GM12878 (cell line): ENCODE measurements at regions not wholly inside any gene's neighbourhood (a gene's known extent, or its start where the extent isn't known, plus 50 kb on each side); places are given as distances from the start of the nearest gene placed in this dataset.

ENCODE experiments used
- ATAC-seq: fragments of 200-7000 bp; cut with Tn5 transposase; 3 replicates; pipeline ENCODE4 v1.9.1; 2020; ENCODE audit warnings: mild to moderate bottlenecking, moderate library complexity
- BruUV-seq: library from RNA; stranded (reverse); fragments of 400-500 nt; replicated peaks from 2 replicates; lab custom pipeline; 2021; lab: Mats Ljungman, UMichigan
- CTCF ChIA-PET: fragments of 300-600 bp; sonication (Branson Sonifier 250); formaldehyde crosslinking; extraction: SDS; loops from one replicate; lab custom pipeline; 2021; ENCODE audit warnings: inconsistent platforms; lab: Yijun Ruan, JAX
- POLR2A ChIA-PET: fragments of 350-600 bp; formaldehyde crosslinking; extraction: SDS; loops from one replicate; lab custom pipeline; 2021; ENCODE audit warnings: inconsistent platforms; lab: Charles Lee
- RAD21 ChIA-PET: fragments of 300-600 bp; sonication (Branson Sonifier 250); formaldehyde crosslinking; loops from one replicate; lab custom pipeline; 2023; ENCODE audit warnings: antibody characterized with exemption; ENCODE audit not compliant: unreplicated experiment; lab: Charles Lee
- SMC1A ChIA-PET: fragments of 300-600 bp; sonication (Branson Sonifier 250); formaldehyde crosslinking; loops from one replicate; lab custom pipeline; 2023; ENCODE audit not compliant: unreplicated experiment, uncharacterized antibody; lab: Charles Lee
- DNase-seq: peaks from one replicate; pipeline ENCODE4 v3.0.0-alpha.2; 2011; ENCODE audit warnings: low read depth, low spot score
- FAIRE-seq: peaks from 3 replicates; lab custom pipeline; 2011; peaks lifted over from hg19 to GRCh38; lab: Jason Lieb, UNC
- H2AFZ ChIP-seq: 2 replicates; pipeline ENCODE4 v1.6.0; 2011; ENCODE audit warnings: low read depth, low read length, control low read depth; ENCODE audit not compliant: control insufficient read depth
- H3K27ac ChIP-seq: 2 replicates; pipeline ENCODE4 v1.5.1; 2011; ENCODE audit warnings: control low read depth; ENCODE audit not compliant: control insufficient read depth, insufficient read depth
- H3K27me3 ChIP-seq, 2 experiments: replicated peaks in 1 of 2; 2 replicates each; pipeline versions ENCODE4 v1.6.0 to v1.6.1; 2011; ENCODE audit warnings: low read length in 1 of 2; ENCODE audit not compliant: control insufficient read depth in 2 of 2, insufficient read depth in 2 of 2
- H3K36me3 ChIP-seq, 2 experiments: 2 replicates each; pipeline ENCODE4 v1.5.1; 2011; ENCODE audit warnings: low read length in 1 of 2; ENCODE audit not compliant: control insufficient read depth in 2 of 2, insufficient read depth in 2 of 2
- H3K4me1 ChIP-seq: 2 replicates; pipeline ENCODE4 v1.6.1; 2011; ENCODE audit warnings: mild to moderate bottlenecking, low read length, moderate library complexity, mixed read lengths; ENCODE audit not compliant: control insufficient read depth, insufficient read depth
- H3K4me2 ChIP-seq: 2 replicates; pipeline ENCODE4 v1.6.0; 2011; ENCODE audit warnings: control low read depth; ENCODE audit not compliant: control insufficient read depth, insufficient read depth
- H3K4me3 ChIP-seq: fragments of 200-600 bp; sonication (generic); 2 replicates; pipeline ENCODE4 v1.5.1; 2016
- H3K79me2 ChIP-seq: 2 replicates; pipeline ENCODE4 v1.6.0; 2011; ENCODE audit warnings: low read length; ENCODE audit not compliant: control insufficient read depth, insufficient read depth
- H3K9ac ChIP-seq: 2 replicates; pipeline ENCODE4 v1.8.0; 2011; ENCODE audit warnings: low read length, control low read depth, mixed read lengths; ENCODE audit not compliant: control insufficient read depth, insufficient read depth
- H3K9me3 ChIP-seq: replicated peaks from 3 replicates; pipeline ENCODE4 v1.5.1; 2011; ENCODE audit warnings: mild to moderate bottlenecking, low read length; ENCODE audit not compliant: control insufficient read depth, insufficient read depth
- H4K20me1 ChIP-seq: 2 replicates; pipeline ENCODE4 v1.6.0; 2011; ENCODE audit not compliant: control insufficient read depth, insufficient read depth
- CREM ChIP-seq: IDR thresholded peaks from 2 replicates; pipeline ENCODE4 v1.6.1; 2014; ENCODE audit warnings: antibody characterized with exemption, low read depth
- FOXM1 ChIP-seq: IDR thresholded peaks from 2 replicates; pipeline ENCODE4 v1.6.1; 2012; ENCODE audit warnings: low read depth, mild to moderate bottlenecking, inconsistent platforms, low read length, moderate library complexity
- HDAC6 ChIP-seq: fragments of 200-600 bp; sonication (generic); IDR thresholded peaks from one replicate; pipeline ENCODE4 v1.8.0; 2017; ENCODE audit warnings: antibody characterized with exemption; ENCODE audit not compliant: unreplicated experiment
- KDM1A ChIP-seq: fragments of 200-600 bp; sonication (generic); IDR thresholded peaks from 2 replicates; pipeline ENCODE4 v1.6.1; 2016; ENCODE audit warnings: borderline replicate concordance
- NFXL1 ChIP-seq: fragments of 450-650 bp; IDR thresholded peaks from 2 replicates; pipeline ENCODE4 v1.6.1; 2017; ENCODE audit warnings: antibody characterized with exemption, mild to moderate bottlenecking, borderline replicate concordance
- NR2C1 ChIP-seq: fragments of 450-650 bp; IDR thresholded peaks from 2 replicates; pipeline ENCODE4 v1.6.1; 2017; ENCODE audit warnings: antibody characterized with exemption, mild to moderate bottlenecking, moderate library complexity
- RBBP5 ChIP-seq: fragments of 200-600 bp; sonication (generic); conservative IDR thresholded peaks from 2 replicates; pipeline ENCODE4 v1.6.1; 2016
- SMAD1 ChIP-seq: fragments of 450-650 bp; IDR thresholded peaks from 2 replicates; pipeline ENCODE4 v1.6.1; 2018; ENCODE audit warnings: mild to moderate bottlenecking, low read depth; ENCODE audit not compliant: partially characterized antibody
- SREBF1 ChIP-seq: IDR thresholded peaks from 2 replicates; pipeline ENCODE4 v1.6.1; 2012; ENCODE audit warnings: mild to moderate bottlenecking, low read length
- TCF12 ChIP-seq: IDR thresholded peaks from 2 replicates; pipeline ENCODE4 v1.6.1; 2011; ENCODE audit warnings: low read depth, mild to moderate bottlenecking, low read length
- ZZZ3 ChIP-seq: IDR thresholded peaks from 2 replicates; pipeline ENCODE4 v1.6.1; 2011; ENCODE audit warnings: low read depth; ENCODE audit not compliant: control insufficient read depth, insufficient read length
- WGBS: methylation state at CpG from one replicate; pipeline ENCODE4 v1.1.6; 2016; ENCODE audit warnings: low lambda C conversion rate; ENCODE audit not compliant: insufficient replicate concordance, insufficient coverage; ENCODE audit errors: missing lambda C conversion rate; 5-methylcytosine and 5-hydroxymethylcytosine counted together
- in situ Hi-C: fragments of 300-500 bp; cut with MboI; formaldehyde crosslinking; loops from 9 replicates; pipeline ENCODE4 v1.14.3; 2018; ENCODE audit warnings: mixed read lengths
- intact Hi-C: fragments of 100-400 bp; cut with micrococcal nuclease; formaldehyde crosslinking; loops from one replicate; pipeline ENCODE4 v1.14.2; 2022; ENCODE audit not compliant: unreplicated experiment
- TF ChIP-seq, protein P1 (sequence below): fragments of 450-650 bp; formaldehyde crosslinking; IDR thresholded peaks from 2 replicates; pipeline ENCODE4 v1.4.0; 2020; ENCODE audit warnings: mild to moderate bottlenecking, moderate library complexity
- TF ChIP-seq, protein P2 (sequence below): fragments of 450-650 bp; IDR thresholded peaks from 2 replicates; pipeline ENCODE4 v1.6.1; 2017; ENCODE audit warnings: mild to moderate bottlenecking, low read depth, inconsistent platforms; ENCODE audit not compliant: poor library complexity, severe bottlenecking
- TF ChIP-seq, protein P3 (sequence below): fragments of 450-650 bp; IDR thresholded peaks from 2 replicates; pipeline ENCODE4 v1.6.1; 2017; ENCODE audit warnings: mild to moderate bottlenecking, moderate library complexity
- TF ChIP-seq, protein P4 (sequence below): IDR thresholded peaks from 2 replicates; pipeline ENCODE4 v1.6.1; 2011; ENCODE audit warnings: low read depth, low read length, improper control_type of control experiment, borderline replicate concordance

DNA sequence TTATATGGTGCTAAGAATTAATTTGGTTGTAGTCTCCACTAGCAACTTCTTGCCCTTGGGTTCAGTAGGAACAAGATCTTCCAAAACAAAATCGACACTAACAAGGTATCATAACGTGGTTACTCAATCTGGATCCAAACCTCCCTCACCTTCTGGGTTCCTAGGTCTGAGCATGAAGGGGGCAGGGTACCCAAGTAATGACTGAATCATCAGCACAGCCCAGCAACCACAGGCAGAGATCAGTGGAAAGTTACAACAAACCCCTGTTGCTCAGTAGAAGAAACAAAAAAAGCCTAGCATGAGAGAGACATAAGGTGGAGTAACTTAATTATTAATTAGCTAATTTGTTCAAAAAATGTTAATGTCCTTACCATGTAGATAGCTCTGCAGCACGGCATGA, 221.4 kb downstream of the BLID start:
- ChIA-PET CTCF (no interaction called here), POLR2A (no interaction called here), SMC1A (no interaction called here), RAD21 (interaction anchor here (0.6 kb wide), 1 partner anchor 285 kb away, joined by 3 read pairs; no protein-coding TSS in a partner anchor)
- in situ Hi-C loops (no loop called here), intact Hi-C loops (no loop called here)
- DNase-seq (no peak), FAIRE-seq (no peak), ATAC-seq (no peak)
- H3K36me3 ChIP-seq: no peaks in the 10 kb centered on the region
- H4K20me1 ChIP-seq: no peaks in the 10 kb centered on the region
- H3K4me2 ChIP-seq: no peak overlapping the region
- BruUV-seq: no TSS peak
- no peak overlapping the region for H3K27ac ChIP-seq
- no peak overlapping the region for H3K4me3 ChIP-seq
- H3K9ac ChIP-seq: no peak overlapping the region
- peaks cover 0 to 2% of the 10 kb centered on the region in 2 experiments; a peak in 2 of 4 replicates for H3K27me3 ChIP-seq
- H3K9me3 ChIP-seq: no peaks in the 10 kb centered on the region
- 10% methylated on average over 3 of the region's 3 CpGs for WGBS
- H2AFZ ChIP-seq: no peak overlapping the region
- H3K79me2 ChIP-seq: no peaks in the 10 kb centered on the region
- no peaks in the 10 kb centered on the region for H3K4me1 ChIP-seq
- TF ChIP-seq NFXL1 (no peak), SMAD1 (no peak), ZZZ3 (no peak), RBBP5 (no peak), NR2C1 (no peak), KDM1A (no peak), CREM (no peak), HDAC6 (no peak), FOXM1 (no peak), TCF12 (no peak), SREBF1 (no peak)
- TF ChIP-seq, protein P1, sequence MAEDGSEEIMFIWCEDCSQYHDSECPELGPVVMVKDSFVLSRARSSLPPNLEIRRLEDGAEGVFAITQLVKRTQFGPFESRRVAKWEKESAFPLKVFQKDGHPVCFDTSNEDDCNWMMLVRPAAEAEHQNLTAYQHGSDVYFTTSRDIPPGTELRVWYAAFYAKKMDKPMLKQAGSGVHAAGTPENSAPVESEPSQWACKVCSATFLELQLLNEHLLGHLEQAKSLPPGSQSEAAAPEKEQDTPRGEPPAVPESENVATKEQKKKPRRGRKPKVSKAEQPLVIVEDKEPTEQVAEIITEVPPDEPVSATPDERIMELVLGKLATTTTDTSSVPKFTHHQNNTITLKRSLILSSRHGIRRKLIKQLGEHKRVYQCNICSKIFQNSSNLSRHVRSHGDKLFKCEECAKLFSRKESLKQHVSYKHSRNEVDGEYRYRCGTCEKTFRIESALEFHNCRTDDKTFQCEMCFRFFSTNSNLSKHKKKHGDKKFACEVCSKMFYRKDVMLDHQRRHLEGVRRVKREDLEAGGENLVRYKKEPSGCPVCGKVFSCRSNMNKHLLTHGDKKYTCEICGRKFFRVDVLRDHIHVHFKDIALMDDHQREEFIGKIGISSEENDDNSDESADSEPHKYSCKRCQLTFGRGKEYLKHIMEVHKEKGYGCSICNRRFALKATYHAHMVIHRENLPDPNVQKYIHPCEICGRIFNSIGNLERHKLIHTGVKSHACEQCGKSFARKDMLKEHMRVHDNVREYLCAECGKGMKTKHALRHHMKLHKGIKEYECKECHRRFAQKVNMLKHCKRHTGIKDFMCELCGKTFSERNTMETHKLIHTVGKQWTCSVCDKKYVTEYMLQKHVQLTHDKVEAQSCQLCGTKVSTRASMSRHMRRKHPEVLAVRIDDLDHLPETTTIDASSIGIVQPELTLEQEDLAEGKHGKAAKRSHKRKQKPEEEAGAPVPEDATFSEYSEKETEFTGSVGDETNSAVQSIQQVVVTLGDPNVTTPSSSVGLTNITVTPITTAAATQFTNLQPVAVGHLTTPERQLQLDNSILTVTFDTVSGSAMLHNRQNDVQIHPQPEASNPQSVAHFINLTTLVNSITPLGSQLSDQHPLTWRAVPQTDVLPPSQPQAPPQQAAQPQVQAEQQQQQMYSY (CRISPR knock-in tag): no peak
- TF ChIP-seq, protein P2, sequence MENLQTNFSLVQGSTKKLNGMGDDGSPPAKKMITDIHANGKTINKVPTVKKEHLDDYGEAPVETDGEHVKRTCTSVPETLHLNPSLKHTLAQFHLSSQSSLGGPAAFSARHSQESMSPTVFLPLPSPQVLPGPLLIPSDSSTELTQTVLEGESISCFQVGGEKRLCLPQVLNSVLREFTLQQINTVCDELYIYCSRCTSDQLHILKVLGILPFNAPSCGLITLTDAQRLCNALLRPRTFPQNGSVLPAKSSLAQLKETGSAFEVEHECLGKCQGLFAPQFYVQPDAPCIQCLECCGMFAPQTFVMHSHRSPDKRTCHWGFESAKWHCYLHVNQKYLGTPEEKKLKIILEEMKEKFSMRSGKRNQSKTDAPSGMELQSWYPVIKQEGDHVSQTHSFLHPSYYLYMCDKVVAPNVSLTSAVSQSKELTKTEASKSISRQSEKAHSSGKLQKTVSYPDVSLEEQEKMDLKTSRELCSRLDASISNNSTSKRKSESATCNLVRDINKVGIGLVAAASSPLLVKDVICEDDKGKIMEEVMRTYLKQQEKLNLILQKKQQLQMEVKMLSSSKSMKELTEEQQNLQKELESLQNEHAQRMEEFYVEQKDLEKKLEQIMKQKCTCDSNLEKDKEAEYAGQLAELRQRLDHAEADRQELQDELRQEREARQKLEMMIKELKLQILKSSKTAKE: no peak
- TF ChIP-seq, protein P3, sequence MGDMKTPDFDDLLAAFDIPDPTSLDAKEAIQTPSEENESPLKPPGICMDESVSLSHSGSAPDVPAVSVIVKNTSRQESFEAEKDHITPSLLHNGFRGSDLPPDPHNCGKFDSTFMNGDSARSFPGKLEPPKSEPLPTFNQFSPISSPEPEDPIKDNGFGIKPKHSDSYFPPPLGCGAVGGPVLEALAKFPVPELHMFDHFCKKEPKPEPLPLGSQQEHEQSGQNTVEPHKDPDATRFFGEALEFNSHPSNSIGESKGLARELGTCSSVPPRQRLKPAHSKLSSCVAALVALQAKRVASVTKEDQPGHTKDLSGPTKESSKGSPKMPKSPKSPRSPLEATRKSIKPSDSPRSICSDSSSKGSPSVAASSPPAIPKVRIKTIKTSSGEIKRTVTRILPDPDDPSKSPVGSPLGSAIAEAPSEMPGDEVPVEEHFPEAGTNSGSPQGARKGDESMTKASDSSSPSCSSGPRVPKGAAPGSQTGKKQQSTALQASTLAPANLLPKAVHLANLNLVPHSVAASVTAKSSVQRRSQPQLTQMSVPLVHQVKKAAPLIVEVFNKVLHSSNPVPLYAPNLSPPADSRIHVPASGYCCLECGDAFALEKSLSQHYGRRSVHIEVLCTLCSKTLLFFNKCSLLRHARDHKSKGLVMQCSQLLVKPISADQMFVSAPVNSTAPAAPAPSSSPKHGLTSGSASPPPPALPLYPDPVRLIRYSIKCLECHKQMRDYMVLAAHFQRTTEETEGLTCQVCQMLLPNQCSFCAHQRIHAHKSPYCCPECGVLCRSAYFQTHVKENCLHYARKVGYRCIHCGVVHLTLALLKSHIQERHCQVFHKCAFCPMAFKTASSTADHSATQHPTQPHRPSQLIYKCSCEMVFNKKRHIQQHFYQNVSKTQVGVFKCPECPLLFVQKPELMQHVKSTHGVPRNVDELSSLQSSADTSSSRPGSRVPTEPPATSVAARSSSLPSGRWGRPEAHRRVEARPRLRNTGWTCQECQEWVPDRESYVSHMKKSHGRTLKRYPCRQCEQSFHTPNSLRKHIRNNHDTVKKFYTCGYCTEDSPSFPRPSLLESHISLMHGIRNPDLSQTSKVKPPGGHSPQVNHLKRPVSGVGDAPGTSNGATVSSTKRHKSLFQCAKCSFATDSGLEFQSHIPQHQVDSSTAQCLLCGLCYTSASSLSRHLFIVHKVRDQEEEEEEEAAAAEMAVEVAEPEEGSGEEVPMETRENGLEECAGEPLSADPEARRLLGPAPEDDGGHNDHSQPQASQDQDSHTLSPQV: no peak
- TF ChIP-seq, protein P4, sequence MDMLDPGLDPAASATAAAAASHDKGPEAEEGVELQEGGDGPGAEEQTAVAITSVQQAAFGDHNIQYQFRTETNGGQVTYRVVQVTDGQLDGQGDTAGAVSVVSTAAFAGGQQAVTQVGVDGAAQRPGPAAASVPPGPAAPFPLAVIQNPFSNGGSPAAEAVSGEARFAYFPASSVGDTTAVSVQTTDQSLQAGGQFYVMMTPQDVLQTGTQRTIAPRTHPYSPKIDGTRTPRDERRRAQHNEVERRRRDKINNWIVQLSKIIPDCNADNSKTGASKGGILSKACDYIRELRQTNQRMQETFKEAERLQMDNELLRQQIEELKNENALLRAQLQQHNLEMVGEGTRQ: no peak
